Common myeloid progenitor, CD34-positive (primary cell): ENCODE measurements at regions not wholly inside any gene's neighbourhood (a gene's known extent, or its start where the extent isn't known, plus 50 kb on each side); places are given as distances from the start of the nearest gene placed in this dataset.

Experiments used
- CTCF ChIA-PET: fragments of 350-600 bp; sonication (Branson Sonifier 250); formaldehyde crosslinking; loops from one replicate; lab custom pipeline; 2021; ENCODE audit warnings: antibody characterized with exemption; lab: Charles Lee
- POLR2A ChIA-PET: fragments of 350-600 bp; sonication (Branson Sonifier 250); formaldehyde crosslinking; loops from one replicate; lab custom pipeline; 2021; ENCODE audit warnings: antibody characterized with exemption; lab: Charles Lee
- DNase-seq, 3 donors: peaks; one replicate each; pipeline versions ENCODE4 v3.0.0 to v3.0.0-alpha.2; 2013
- H3K27ac ChIP-seq, 2 experiments: 1 replicate in 1 of 2; 2 replicates in 1 of 2; pipeline ENCODE4 v1.7.0; 2013; ENCODE audit warnings: inconsistent platforms in 2 of 2, low read length in 2 of 2, mild to moderate bottlenecking in 2 of 2, low read depth in 1 of 2, moderate library complexity in 1 of 2; ENCODE audit not compliant: severe bottlenecking in 2 of 2, insufficient read depth in 1 of 2, poor library complexity in 1 of 2
- H3K27me3 ChIP-seq, 5 experiments: replicated peaks in 2 of 5; 1 replicate in 3 of 5; 2 replicates in 2 of 5; pipeline versions ENCODE4 v1.6.1 to v1.7.0; 2013; ENCODE audit warnings: low read length in 4 of 5, mild to moderate bottlenecking in 2 of 5, moderate library complexity in 2 of 5, inconsistent platforms in 1 of 5; ENCODE audit not compliant: insufficient read depth in 5 of 5, control insufficient read depth in 4 of 5
- H3K36me3 ChIP-seq, 4 experiments: 1 replicate in 2 of 4; 2 replicates in 2 of 4; pipeline versions ENCODE4 v1.6.1 to v1.7.0; 2013; ENCODE audit warnings: low read length in 3 of 4, control low read depth in 1 of 4, mild to moderate bottlenecking in 1 of 4; ENCODE audit not compliant: control insufficient read depth in 4 of 4, insufficient read depth in 4 of 4
- H3K4me1 ChIP-seq, 4 experiments: 1 replicate in 3 of 4; 2 replicates in 1 of 4; pipeline versions ENCODE4 v1.6.1 to v1.7.1; 2013; ENCODE audit warnings: low read length in 3 of 4, mild to moderate bottlenecking in 3 of 4, control low read depth in 1 of 4, inconsistent platforms in 1 of 4, moderate library complexity in 1 of 4; ENCODE audit not compliant: control insufficient read depth in 4 of 4, insufficient read depth in 4 of 4; ENCODE audit errors: control extremely low read depth in 1 of 4
- H3K4me3 ChIP-seq, 7 experiments: 1 replicate in 4 of 7; 2 replicates in 3 of 7; pipeline versions ENCODE4 v1.5.1 to v1.7.0; 2013; ENCODE audit warnings: mild to moderate bottlenecking in 7 of 7, low read length in 6 of 7, moderate library complexity in 6 of 7, inconsistent platforms in 2 of 7, low read depth in 2 of 7, control low read depth in 1 of 7; ENCODE audit not compliant: insufficient read depth in 4 of 7, control insufficient read depth in 1 of 7; ENCODE audit errors: extremely low read depth in 1 of 7
- H3K9me3 ChIP-seq, 5 experiments: 1 replicate in 4 of 5; 2 replicates in 1 of 5; pipeline versions ENCODE4 v1.6.1 to v1.7.1; 2013; ENCODE audit warnings: low read length in 4 of 5, mild to moderate bottlenecking in 2 of 5, inconsistent platforms in 1 of 5, low read depth in 1 of 5, moderate library complexity in 1 of 5; ENCODE audit not compliant: control insufficient read depth in 4 of 5, insufficient read depth in 2 of 5; ENCODE audit errors: control extremely low read depth in 1 of 5
- WGBS: methylation state at CpG from one replicate; pipeline ENCODE4 v1.1.5; 2013; ENCODE audit not compliant: insufficient coverage; 5-methylcytosine and 5-hydroxymethylcytosine counted together

GRCh38 chr3:159904911-159905310 is 83.7 kb upstream of the IL12A start:
- Histone ChIP-seq H3K4me3 (no peak overlapping the region), H3K36me3 (no peaks in the 10 kb centered on the region), H3K27ac (no peak overlapping the region), H3K27me3 (no peaks in the 10 kb centered on the region), H3K4me1 (peaks cover 12 to 45% (median 31%) of the 10 kb centered on the region in 4 experiments), H3K9me3 (no peaks in the 10 kb centered on the region)
- DNase-seq, result no peak
- 57% methylated on average over 1 of the region's 2 CpGs for WGBS
- POLR2A ChIA-PET, result no interaction called here
- CTCF ChIA-PET, result interaction anchor here (0.9 to 15.2 kb wide), 5 partner anchors 13 to 99 kb away, joined by 3 to 131 read pairs (median 4); no protein-coding TSS in a partner anchor

- DNase-seq, result peak in 2 of 3 donors; percentile 45 to 56
These were observed 80.8 kb upstream of the IL12A start for GRCh38 chr3:159907828-159908227.

GRCh38 chr3:159910991-159911663 is 77.5 kb upstream of the IL12A start:
- CTCF ChIA-PET, result interaction anchor here (0.9 to 5.0 kb wide), 5 partner anchors 13 to 95 kb away, joined by 3 to 23 read pairs (median 5); no protein-coding TSS in a partner anchor
- Histone ChIP-seq H3K27ac (peak overlapping the region in 1 of 2 experiments; percentile 9), H3K9me3 (no peaks in the 10 kb centered on the region), H3K36me3 (no peaks in the 10 kb centered on the region), H3K4me1 (peaks cover 0 to 24% (median 21%) of the 10 kb centered on the region in 4 experiments), H3K4me3 (peak overlapping the region in 4 of 7 experiments; percentile 42 to 74 (median 55)), H3K27me3 (no peaks in the 10 kb centered on the region)
- WGBS, result 45% methylated on average over 6 of the region's 7 CpGs
- POLR2A ChIA-PET, result no interaction called here
- peak; percentile 45 to 78 (median 75) for DNase-seq

More at GRCh38 chr3:159907828-159908227, 80.8 kb upstream of the IL12A start:
- no peak overlapping the region for H3K4me3 ChIP-seq
- WGBS, result no CpG with 5 or more reads among the region's 1 CpG
- no peaks in the 10 kb centered on the region for H3K36me3 ChIP-seq
- H3K4me1 ChIP-seq, result peaks cover 9 to 45% (median 36%) of the 10 kb centered on the region in 4 experiments
- no peaks in the 10 kb centered on the region for H3K27me3 ChIP-seq
- H3K9me3 ChIP-seq, result no peaks in the 10 kb centered on the region
- H3K27ac ChIP-seq, result no peak overlapping the region
- ChIA-PET CTCF (interaction anchor here (15.2 kb wide), 1 partner anchor 22 kb away, joined by 131 read pairs; no protein-coding TSS in a partner anchor), POLR2A (interaction anchor here (0.6 kb wide), 1 partner anchor 24 kb away, joined by 7 read pairs; no protein-coding TSS in a partner anchor)

- H3K27me3 ChIP-seq, result no peaks in the 10 kb centered on the region
- H3K4me1 ChIP-seq, result peaks cover 0 to 24% (median 21%) of the 10 kb centered on the region in 4 experiments
- H3K27ac ChIP-seq, result peak overlapping the region in 1 of 2 experiments; percentile 9
- no peaks in the 10 kb centered on the region for H3K36me3 ChIP-seq
- H3K4me3 ChIP-seq, result peak overlapping the region in 3 of 7 experiments; percentile 49 to 74 (median 61)
- POLR2A ChIA-PET, result no interaction called here
- 93% methylated on average over 1 of the region's 2 CpGs for WGBS
- no peaks in the 10 kb centered on the region for H3K9me3 ChIP-seq
- no peak for DNase-seq
- CTCF ChIA-PET, result interaction anchor here (1.5 to 5.0 kb wide), 4 partner anchors 12 to 94 kb away, joined by 4 to 23 read pairs (median 6); no protein-coding TSS in a partner anchor
These were observed 77.0 kb upstream of the IL12A start for GRCh38 chr3:159911664-159912037.

- no peaks in the 10 kb centered on the region for H3K9me3 ChIP-seq
- no peak for DNase-seq
- ChIA-PET POLR2A (interaction anchor here (0.7 kb wide), 1 partner anchor 100 kb away, joined by 3 read pairs; no protein-coding TSS in a partner anchor), CTCF (interaction anchor here (1.9 to 5.0 kb wide), 2 partner anchors 10 to 29 kb away, joined by 11 to 23 read pairs; no protein-coding TSS in a partner anchor)
- no peak overlapping the region for H3K4me3 ChIP-seq
- H3K4me1 ChIP-seq, result peaks cover 0 to 10% (median 8%) of the 10 kb centered on the region in 4 experiments
- no CpG with 5 or more reads among the region's 1 CpG for WGBS
- H3K36me3 ChIP-seq, result no peaks in the 10 kb centered on the region
- no peak overlapping the region for H3K27ac ChIP-seq
- no peaks in the 10 kb centered on the region for H3K27me3 ChIP-seq
These were observed 74.8 kb upstream of the IL12A start for GRCh38 chr3:159913712-159914414.

- DNase-seq, result no peak
- no peaks in the 10 kb centered on the region for H3K36me3 ChIP-seq
- H3K4me3 ChIP-seq, result no peak overlapping the region
- ChIA-PET CTCF (interaction anchor here (0.7 to 5.0 kb wide), 6 partner anchors 9 to 92 kb away, joined by 3 to 23 read pairs (median 5); no protein-coding TSS in a partner anchor), POLR2A (interaction anchor here (0.7 kb wide), 1 partner anchor 100 kb away, joined by 3 read pairs; no protein-coding TSS in a partner anchor)
- no peak overlapping the region for H3K27ac ChIP-seq
- WGBS, result 97% methylated on average over 3 of the region's 3 CpGs
- H3K9me3 ChIP-seq, result no peaks in the 10 kb centered on the region
- H3K27me3 ChIP-seq, result no peaks in the 10 kb centered on the region
- H3K4me1 ChIP-seq, result peaks cover 0 to 10% (median 8%) of the 10 kb centered on the region in 4 experiments
These were observed 74.2 kb upstream of the IL12A start for GRCh38 chr3:159914426-159914825.
